ENCODE measurements at regions not wholly inside any gene's neighbourhood (a gene's known extent, or its start where the extent isn't known, plus 50 kb on each side); places are given as distances from the start of the nearest gene placed in this dataset.

- no peak for TF ChIP-seq CTCF (IDR thresholded peaks at IDR 0.05)
- TF ChIP-seq POLR2A (IDR thresholded peaks at IDR 0.05), result no peak
These were observed 250.5 kb downstream of the TFCP2L1 start for GRCh38 chr2:121034551-121034950.
